Forelimb muscle (tissue), 1 donor: ENCODE measurements at regions not wholly inside any gene's neighbourhood (a gene's known extent, or its start where the extent isn't known, plus 50 kb on each side); places are given as distances from the start of the nearest gene placed in this dataset.
A peak's percentile ranks its signal among the peaks of the same experiment; 100 is the strongest.

Experiments used
- DNase-seq: peaks from one replicate; pipeline ENCODE4 v3.0.0-alpha.2; 2013; ENCODE audit warnings: low read depth

DNA sequence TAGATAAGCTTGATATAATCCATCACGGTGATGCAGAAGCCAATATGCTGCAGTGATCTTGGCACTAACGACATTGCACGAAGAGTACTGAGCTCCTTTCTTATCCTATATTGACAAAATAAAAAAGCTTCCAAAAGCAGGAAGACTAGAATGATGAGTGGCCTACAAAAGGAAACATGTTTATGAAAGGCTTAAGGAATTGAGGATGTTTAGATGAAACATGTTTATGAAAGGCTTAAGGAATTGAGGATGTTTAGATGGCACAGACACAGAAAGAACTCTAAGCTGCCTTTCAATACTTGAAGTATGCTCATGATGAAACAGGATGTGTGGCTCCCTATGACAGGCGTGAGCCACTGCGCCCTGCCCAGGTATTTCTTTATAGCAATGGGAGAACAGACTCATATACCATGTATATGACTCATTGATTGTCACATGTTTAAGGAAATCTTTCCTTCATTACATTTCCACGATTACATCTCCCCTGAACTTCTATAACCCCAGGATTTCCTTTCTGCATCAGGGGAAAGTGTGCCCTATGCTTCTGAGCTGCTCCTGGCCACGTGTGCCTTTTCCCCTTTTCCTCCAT, 690.8 kb upstream of the ARGLU1 start:
- no peak for DNase-seq

DNA sequence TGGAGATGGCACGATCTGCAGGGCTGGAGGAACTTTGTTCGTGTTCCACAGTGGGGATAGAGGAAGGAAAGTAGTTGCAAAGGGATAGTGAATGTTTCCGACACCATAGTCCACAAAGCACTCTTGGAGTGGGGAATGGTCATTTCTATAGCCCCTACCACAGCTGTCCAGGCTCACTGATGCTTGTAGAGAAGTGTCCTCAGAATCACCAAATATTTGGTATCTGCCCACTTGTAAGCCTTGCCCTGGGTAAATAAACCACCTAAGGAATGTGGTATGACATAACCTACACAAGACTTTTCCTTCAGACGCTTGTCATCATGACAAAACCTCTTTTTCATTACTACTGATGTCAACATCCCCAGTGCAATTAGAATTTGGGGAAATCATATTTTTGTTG, 686.5 kb upstream of the ARGLU1 start:
- no peak for DNase-seq

DNA sequence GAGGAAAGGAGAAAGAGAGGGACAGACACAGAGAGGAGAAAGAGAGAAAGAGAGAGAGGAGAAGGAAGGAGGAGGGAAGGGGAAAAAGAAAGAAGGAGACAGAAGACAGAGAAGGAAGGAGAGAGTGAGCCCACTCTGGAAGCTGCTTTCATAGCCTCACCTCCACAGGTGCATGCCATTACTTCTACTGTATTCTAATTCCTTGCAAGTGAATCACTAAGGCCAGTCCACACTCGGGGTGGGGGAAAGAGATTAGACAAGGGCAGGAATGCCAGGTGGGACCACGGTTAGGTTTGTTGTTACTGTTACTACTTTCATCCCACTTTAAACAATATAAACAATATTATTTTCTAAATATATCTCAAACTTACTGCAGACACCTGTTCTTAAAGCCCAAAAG, 684.5 kb upstream of the ARGLU1 start:
- no peak for DNase-seq

DNA sequence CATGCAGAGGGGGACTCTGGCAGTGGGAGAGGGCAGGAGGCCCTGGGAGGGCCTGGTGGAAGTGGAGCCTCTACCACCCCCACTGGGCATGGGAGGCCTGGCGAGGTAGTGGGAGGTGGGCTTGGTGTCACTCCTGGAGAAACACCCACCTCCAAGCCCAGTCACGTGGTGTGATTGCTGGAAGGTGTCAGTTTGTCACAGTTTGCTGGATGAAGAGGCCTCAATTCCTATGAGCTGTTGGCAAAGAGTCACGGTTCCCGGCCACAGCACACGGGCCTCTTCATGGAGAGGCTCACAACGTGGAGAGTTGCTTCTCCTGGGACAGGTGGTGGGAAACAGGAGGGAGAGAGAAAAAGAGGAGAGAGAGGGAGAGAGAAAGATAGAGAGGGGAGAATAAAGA, 684.1 kb upstream of the ARGLU1 start:
- no peak for DNase-seq

DNA sequence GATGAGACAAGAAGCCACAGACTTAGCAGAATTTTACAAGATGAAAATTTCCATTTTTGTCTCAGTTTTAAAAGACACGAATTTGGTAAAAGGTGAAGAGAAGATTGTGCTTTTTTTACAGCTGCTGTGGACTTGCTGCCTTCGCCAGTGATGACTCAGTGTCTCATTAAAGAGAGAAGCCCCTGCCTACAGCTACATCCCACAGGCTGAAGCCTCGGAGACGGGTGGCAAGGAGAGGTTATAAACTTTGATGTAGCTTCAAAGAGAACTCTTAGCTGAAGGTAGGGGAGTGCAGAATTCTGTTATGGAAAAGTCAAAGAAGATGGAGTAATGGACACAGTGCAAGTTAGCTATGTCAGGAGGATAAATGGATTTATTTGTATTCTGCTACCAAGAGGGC, 683.4 kb upstream of the ARGLU1 start:
- no peak for DNase-seq

DNA sequence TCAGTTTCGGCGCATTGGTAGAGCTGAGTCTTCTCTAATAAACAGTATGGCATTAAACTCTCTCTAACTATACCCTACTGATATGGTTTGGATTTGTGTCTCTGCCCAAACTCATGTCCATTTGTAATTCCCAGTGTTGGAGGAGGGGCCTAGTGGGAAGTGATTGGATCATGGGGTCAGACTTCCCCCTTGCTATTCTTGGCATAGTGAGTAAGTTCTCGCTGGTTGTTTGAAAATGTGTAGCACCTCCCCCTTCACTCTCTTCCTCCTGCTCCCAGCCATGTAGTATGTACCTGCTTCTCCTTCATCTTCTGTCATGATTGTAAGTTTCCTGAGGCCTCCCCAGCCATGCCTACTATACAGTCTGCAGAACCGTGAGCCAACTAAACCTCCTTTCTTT, 682.7 kb upstream of the ARGLU1 start:
- DNase-seq = no peak

DNA sequence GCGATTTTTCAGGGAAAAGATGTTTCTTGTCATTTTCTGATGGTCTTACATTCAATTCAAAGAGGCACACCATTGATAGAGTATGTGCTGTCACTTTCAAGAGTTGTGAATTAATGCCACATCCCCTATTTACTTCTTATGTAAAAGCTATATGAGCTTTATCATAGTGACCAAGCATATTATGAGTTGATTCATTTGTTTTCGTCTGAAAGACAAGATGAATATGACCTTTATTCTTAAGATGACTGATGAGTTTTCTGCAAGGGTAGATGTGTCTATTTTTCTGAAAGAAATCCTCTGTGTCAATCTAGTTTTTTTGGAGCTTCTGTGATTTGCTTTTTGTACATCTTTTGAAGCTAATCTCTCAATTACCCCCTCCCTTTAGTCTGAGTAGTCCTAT, 676.3 kb upstream of the ARGLU1 start:
- DNase-seq = no peak

DNA sequence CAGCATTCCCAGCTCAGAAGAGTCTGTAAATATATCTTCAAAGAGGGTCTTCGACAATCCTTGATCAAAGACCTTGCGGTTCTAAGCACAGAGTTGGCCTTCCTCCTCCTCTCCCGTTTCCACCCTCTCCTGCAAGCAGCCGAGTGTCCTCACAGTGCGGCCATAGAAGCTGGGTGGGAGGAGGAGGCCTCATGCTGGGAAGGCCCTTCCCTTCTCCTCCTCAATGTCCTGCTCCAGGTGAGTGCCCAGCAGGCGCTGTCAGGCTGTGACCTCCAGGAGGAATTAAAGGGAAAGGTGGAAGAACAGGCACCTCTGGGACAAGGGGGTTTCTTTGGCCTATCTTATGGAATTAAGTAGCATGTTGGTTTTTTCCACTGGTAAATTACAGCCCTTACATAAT, 674.2 kb upstream of the ARGLU1 start:
- no peak for DNase-seq

DNA sequence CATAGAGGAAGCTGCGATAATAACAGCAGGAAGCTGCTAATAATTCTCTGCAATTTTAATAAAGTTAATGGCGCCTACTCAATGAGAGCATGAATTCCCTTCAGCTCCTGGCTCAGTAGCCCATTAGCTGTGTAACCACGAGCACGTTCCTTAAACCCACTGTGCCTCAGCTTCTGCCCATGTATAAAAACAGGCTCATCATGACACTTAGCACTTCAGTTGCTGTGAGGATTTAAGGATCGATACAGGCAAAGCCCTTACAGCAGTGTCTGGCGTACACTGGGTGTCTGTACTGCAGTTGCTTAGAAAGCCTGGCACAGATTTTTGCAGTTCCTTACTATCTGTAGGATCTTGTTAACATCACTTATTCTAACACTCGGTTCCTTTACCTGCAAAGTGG, 673.4 kb upstream of the ARGLU1 start:
- DNase-seq = no peak

DNA sequence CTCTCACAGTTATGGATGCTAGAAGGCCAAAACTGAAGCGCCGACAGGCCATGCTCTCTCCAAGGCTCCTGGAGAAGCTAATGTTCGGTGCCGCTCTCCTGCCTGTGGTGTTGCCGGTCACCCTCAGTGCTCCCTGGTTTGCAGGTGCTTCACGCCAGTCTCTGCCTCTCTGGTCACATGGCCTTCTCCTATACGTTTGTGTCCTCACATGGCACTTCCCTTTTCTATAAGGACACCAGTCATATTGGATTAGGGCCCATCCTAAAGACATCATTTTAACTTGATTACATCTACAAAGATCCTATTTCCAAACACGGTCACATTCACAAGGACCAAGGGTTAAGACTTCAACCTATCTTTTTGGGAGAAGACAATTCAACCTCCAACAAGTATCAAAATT, 671.3 kb upstream of the ARGLU1 start:
- no peak for DNase-seq

DNA sequence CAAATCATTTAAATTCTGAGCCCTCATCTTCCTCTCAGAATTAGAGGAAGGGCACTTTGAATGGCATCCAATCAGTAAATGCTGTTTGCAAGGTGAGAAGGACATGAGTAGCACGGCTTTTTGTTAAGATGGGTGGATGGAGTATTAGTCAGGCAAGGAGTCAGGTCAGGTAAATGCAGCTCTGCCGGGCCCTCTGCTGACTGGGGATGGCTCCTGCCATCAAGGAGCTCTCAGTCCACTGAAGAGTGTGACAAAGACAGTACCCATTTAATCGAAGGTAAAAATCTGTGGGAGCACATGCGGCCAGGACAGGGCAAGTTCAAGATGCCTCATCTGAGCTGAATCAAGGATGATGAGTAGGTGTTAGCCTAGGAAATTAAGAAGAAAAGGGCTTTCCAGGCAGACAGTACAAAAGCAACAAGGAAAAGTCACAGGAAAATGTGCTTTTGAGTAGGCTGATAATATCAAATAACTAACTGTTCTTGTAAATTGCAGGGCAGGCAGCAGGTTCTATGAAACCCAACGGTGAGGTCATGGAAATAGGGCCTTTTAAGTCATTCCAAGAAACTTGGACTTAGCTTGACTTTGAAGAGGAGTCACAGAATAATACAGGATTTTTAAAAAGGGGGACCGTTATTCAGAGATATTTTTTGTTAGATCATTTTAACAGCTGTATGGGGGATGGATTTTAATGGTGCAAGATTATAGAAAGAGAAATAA, 670.5 kb upstream of the ARGLU1 start:
- no peak for DNase-seq

DNA sequence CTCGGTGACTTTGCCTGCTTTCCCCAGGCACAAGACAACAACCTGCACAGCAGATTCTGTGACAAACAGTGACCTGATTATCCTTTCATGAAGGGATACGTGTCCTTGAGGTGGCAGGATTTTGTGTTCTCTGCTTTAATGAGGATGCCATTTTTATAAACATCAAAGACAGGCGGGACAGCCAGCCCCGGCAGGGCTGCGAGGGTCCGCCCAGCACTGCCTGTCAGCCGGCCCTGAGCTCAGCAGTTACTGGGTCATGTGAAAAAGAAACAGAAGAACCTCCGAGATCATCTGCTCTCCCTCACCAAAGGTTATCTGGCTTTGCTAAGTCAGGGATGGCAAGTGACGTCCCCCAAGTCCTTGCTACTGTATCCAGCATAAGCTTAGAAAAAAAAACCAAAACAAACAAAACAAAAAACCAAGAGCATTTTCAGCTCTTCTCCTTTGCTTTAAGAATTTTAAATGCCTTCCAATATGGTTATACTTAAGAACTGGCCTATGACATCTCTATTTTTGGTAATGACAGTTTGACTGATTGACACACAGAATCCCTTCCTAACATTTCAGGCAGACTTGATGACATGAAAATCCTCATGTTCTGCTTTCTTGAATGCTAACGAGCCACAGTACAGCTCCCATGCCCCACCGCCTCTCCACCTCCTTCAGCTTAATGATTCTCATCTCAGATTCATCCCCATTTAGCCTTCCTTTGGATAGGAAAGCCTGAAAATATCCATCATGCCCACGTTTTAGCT, 666.6 kb upstream of the ARGLU1 start:
- DNase-seq = no peak

DNA sequence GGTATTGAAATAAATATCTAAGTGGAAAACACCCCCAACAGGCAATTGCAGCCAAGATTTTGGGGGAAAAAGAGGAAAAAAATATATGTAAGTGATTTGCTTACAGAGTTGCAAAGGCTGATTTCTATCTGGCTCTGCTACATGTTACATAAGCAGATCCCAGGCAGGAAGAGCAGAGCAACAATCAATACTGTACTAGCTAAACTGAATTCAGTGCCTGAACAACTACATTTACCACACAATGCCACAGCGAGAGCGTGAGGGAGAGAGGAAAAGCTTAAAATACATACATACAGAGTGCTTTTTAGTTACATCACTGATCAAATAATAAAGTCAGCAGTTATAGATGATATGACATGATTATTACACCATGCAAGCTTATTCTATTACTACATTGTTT, 665.6 kb upstream of the ARGLU1 start:
- no peak for DNase-seq

DNA sequence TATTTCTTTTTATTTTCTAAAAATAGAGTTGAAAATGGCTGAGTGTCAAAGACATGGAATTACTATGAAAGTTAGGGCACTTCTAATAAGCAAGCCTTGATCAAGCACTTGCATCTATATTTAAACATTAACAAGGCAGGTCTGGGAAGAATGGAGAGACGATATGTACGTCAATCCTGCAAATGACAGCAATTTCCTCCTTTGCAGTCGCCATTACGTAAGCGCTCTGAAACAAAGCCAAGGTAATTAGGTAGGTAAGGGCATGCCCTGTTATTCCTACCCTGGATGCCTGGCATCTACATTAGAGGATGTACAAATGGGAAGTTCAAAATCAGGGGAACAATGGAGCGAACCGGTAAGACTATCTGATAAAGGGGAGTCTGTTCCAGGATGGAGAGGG, 664.0 kb upstream of the ARGLU1 start:
- DNase-seq = no peak

DNA sequence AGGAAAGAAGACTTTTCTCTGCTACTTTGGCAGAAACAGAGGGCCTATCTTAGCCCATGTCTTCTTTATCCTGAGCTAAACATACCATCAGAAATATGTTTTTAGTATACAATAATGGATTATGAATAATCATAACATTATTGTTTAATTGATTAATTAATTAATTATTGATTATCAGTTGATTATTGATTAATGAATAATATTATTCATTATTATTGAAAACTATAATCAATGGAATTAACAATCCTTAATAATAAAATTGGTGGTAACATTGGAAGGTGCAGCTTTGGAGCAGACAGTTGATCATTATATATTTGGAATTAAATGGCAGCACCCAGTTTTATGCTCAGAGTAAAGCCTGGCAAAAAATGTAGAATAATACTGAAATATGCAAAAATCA, 655.9 kb upstream of the ARGLU1 start:
- DNase-seq = no peak

DNA sequence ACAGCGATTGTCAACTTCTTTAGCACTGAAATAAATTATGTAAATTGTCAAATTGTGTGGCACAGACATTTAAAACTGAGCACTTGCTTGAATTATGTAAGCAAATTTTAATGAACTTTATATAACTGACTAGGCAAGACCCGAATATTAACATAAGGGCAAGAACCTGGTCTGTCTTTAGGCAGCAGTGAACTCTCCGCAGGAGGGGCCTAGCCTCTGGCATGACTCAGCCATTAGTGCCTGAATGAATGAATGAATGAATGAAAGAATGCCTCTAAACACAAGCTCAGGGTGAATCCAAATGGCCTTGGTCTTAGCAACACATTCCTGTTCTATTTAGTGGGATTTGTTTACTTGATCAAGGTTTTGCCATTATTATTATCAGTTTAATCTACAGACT, 654.7 kb upstream of the ARGLU1 start:
- no peak for DNase-seq

DNA sequence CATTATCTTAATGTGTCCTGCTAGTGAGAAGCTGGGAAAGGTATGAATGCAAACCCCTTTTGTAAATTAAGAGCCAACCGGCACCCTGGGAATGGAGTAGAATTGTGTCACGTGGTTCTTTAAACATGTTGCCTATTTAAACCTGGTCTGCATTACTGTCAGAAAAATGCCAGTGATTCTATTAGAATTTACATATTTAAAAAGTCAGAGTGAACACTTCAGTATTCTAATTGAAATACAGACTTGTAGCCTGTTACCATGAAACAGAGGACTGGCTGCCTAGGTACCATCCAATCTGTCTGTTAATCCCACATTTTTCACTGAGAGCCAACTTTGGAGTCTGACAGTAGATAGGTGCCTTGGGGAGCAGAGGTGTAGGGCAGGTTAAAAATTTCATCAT, 652.3 kb upstream of the ARGLU1 start:
- DNase-seq = no peak

DNA sequence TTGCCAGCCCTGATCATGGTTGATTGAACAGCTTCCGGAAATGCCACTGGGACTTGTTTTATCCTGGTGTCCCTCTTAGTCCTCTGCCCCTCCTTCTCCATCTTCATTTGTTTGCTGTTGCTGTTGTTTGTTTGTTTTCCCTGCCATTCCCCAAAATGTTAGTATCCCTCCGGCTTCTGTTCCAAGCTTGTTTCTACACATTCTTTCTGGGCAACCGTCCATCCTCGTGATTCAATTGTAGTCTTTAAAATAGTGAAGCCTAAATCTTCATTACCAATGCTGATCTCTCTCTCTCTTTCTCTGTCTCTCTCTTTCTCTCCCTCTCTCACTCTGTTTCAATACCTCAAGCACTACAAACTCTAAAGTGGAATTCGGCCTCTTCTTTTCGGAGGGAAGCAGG, 649.3 kb upstream of the ARGLU1 start:
- DNase-seq = no peak

DNA sequence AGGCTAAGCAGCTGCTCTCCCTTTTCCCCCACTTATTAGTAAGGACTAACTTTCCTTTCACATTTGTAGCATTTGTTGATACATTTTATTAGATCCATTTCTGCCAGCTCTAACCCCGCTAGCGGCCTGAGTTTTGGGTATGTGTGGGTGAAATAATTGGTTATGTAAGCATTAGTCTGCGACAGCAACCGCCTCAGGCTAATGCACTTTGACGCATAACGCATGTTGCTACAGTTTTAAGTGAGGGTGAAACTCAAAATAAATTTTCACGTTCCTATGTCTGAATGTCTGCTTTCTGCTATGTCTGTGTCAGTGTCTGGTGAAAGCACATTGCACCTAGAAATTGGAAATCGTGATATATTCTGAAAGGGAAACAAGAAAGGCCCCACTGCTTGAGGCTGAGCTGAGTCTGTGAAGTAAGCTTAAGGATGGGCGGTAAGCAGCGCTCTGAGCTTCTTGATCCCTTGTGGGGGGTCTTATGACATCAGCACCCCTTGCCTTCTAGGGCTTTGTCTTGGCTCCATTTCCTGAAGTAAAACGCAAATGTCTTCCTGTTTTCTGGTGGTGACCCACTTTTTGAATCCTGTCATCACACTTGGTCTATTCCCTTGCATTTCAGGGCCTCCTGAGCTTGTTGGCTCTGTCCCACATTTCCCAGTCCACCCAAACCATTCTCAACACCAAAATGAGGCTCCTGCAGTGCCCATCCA, 648.3 kb upstream of the ARGLU1 start:
- DNase-seq = no peak

DNA sequence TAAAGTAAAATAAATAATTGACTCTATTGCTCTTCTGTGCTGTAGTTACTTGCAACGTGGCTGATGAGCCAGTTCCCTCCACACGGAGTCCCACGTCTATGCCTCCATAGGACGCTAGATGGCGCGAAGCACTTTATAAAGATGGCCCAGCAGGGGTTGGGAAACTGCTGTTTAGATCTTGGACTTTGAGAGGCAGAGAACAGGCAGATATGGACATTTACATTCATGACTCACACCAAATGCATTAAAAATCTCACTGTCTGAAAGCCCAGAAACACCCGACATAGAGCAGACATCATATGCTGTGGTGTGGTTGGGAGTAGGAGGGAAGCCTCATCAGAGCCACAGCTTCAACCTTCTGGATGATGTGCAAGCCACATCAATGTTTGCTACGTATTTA, 643.1 kb upstream of the ARGLU1 start:
- DNase-seq = peak; percentile 86

DNA sequence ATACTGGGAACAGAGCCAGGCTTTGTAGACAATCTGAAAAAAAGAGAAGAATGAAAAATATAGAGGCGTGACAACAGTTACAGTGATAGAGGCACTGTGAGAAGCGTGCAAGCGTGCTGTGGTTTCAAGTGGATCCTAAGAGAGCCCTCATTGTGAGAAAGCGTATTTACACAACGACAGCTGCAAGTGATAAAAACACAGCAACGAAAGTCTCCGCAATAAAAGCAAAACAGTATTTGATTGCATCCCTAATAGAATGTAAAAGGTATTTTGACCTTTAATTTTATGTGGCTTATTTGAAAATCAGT, 642.7 kb upstream of the ARGLU1 start:
- no peak for DNase-seq

DNA sequence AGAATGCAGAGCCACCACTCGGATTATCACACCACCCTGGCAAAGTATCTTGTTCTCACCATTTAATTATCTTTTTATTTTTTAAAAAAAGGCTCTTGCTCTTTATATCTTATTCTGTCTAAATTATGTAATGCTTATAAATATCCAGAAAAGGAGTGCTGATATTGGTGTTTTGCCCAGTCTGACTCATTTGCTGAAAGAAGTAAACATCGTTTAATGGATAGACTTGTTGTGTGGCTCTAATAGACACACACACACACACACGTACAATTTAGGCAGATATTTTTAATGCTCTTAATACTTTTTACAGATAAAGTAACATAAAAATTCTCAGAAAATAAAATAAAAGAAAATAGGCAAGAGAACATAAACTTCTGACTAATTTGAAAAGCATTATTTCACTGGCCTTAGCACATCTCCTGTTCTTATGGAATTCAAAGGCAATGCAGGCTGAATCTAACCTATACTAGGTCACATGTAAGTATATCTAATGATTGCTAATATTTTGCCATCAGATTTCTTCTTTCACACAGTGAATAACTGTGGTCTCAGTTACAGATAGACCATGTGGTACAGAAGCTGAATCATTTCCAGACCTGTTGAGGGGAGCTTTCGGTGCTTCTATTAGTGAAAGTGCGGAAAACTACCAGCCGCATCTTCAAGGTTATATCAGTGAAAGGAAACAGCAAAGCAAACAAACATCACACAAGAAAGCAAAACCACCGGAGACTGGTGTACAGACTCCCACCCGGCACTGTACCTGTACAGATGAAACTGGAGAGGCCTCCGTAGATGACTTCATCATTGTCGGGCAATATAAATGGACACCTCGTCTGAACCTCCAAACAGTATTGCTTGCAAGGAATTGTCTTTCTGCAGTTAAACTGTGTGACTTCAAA, 642.1 kb upstream of the ARGLU1 start:
- no peak for DNase-seq
